HCT116 (cell line): ENCODE measurements at regions not wholly inside any gene's neighbourhood (a gene's known extent, or its start where the extent isn't known, plus 50 kb on each side); places are given as distances from the start of the nearest gene placed in this dataset.

Source experiments
- ATAC-seq: fragments of 200-7000 bp; cut with Tn5 transposase; 2 replicates; pipeline ENCODE4 v1.9.1; 2020; ENCODE audit warnings: mild to moderate bottlenecking, moderate library complexity
- BruUV-seq: library from RNA; stranded (reverse); fragments of 400-500 nt; replicated peaks from 2 replicates; lab custom pipeline; 2021; lab: Mats Ljungman, UMichigan
- CTCF ChIA-PET: fragments of 300-600 bp; sonication (Branson Sonifier 250); formaldehyde crosslinking; loops from one replicate; lab custom pipeline; 2021; ENCODE audit warnings: antibody characterized with exemption; lab: Charles Lee
- POLR2A ChIA-PET: fragments of 300-600, 350-600 bp; sonication (Branson Sonifier 250); formaldehyde crosslinking; loops from one replicate; lab custom pipeline; 2021; ENCODE audit warnings: antibody characterized with exemption; lab: Charles Lee
- RAD21 ChIA-PET, 2 experiments: fragments of 300-600 bp; sonication (Branson Sonifier 250); formaldehyde crosslinking; loops; one replicate each; lab custom pipeline; 2023; ENCODE audit warnings: low total read pairs in 2 of 2; ENCODE audit not compliant: uncharacterized antibody in 2 of 2, unreplicated experiment in 2 of 2, low non-redundant PET in 1 of 2; lab: Charles Lee
- DNase-seq: peaks from one replicate; pipeline ENCODE4 v3.0.0-alpha.2; 2010; ENCODE audit warnings: low read depth, low spot score
- H2AFZ ChIP-seq: fragments of 200-600 bp; shearing (Covaris generic), sonication (generic); 2 replicates; pipeline ENCODE4 v1.6.1; 2017; ENCODE audit warnings: low read depth, mixed run types, mixed read lengths, antibody characterized with exemption, low read length; ENCODE audit not compliant: poor library complexity, severe bottlenecking
- H3K27ac ChIP-seq: 2 replicates; pipeline ENCODE4 v1.5.1; 2012; ENCODE audit warnings: low read depth, low read length
- H3K27me3 ChIP-seq: fragments of 200-600 bp; sonication (generic); 2 replicates; pipeline ENCODE4 v1.6.1; 2016; ENCODE audit warnings: mixed run types, low read length, mixed read lengths; ENCODE audit not compliant: insufficient read depth
- H3K36me3 ChIP-seq, 2 experiments: fragments of 200-500 bp in 1 of 2; fragments of 200-600 bp in 1 of 2; sonication (Bioruptor generic) in 1 of 2; sonication (generic) in 1 of 2; 2 replicates each; pipeline versions ENCODE4 v1.5.1 to v1.6.1; 2014 to 2016; ENCODE audit warnings: low read length in 2 of 2, inconsistent platforms in 1 of 2, mixed read lengths in 1 of 2, mixed run types in 1 of 2; ENCODE audit not compliant: insufficient read depth in 2 of 2, control insufficient read depth in 1 of 2
- H3K4me1 ChIP-seq, 2 experiments: fragments of 200-600 bp in 1 of 2; sonication (generic) in 1 of 2; 2 replicates each; pipeline versions ENCODE4 v1.5.1 to v1.6.1; 2012 to 2017; ENCODE audit warnings: low read length in 2 of 2, inconsistent platforms in 1 of 2, mild to moderate bottlenecking in 1 of 2, mixed read lengths in 1 of 2, mixed run types in 1 of 2, moderate library complexity in 1 of 2; ENCODE audit not compliant: insufficient read depth in 2 of 2, control insufficient read depth in 1 of 2
- H3K4me2 ChIP-seq: fragments of 200-600 bp; sonication (generic); 2 replicates; pipeline ENCODE4 v1.6.1; 2017; ENCODE audit warnings: mixed run types, low read length, mixed read lengths
- H3K4me3 ChIP-seq, 2 experiments: fragments of 200-600 bp in 1 of 2; sonication (generic) in 1 of 2; replicated peaks in 1 of 2; 2 replicates each; pipeline ENCODE4 v1.5.1; 2011 to 2016; ENCODE audit warnings: low read length in 2 of 2, control low read depth in 1 of 2, low read depth in 1 of 2, mild to moderate bottlenecking in 1 of 2, mixed read lengths in 1 of 2, mixed run types in 1 of 2
- H3K79me2 ChIP-seq: fragments of 200-600 bp; sonication (generic); 2 replicates; pipeline ENCODE4 v1.6.1; 2017; ENCODE audit warnings: mild to moderate bottlenecking, mixed run types, low read length, moderate library complexity, mixed read lengths; ENCODE audit not compliant: insufficient read depth
- H3K9ac ChIP-seq: fragments of 200-600 bp; sonication (generic); 2 replicates; pipeline ENCODE4 v1.6.1; 2016; ENCODE audit warnings: low read length, mixed read lengths
- H3K9me2 ChIP-seq: fragments of 200-600 bp; sonication (generic), shearing (Covaris generic); 2 replicates; pipeline ENCODE4 v1.6.1; 2017; ENCODE audit warnings: mixed run types, mild to moderate bottlenecking, moderate library complexity; ENCODE audit not compliant: insufficient read depth
- H3K9me3 ChIP-seq, 2 experiments: fragments of 200-500 bp in 1 of 2; fragments of 200-600 bp in 1 of 2; sonication (Bioruptor generic) in 1 of 2; sonication (generic) in 1 of 2; 2 replicates each; pipeline ENCODE4 v1.6.1; 2014 to 2017; ENCODE audit warnings: low read length in 2 of 2, mixed read lengths in 2 of 2, inconsistent platforms in 1 of 2, low read depth in 1 of 2, mild to moderate bottlenecking in 1 of 2, mixed run types in 1 of 2, moderate library complexity in 1 of 2; ENCODE audit not compliant: control insufficient read depth in 1 of 2, insufficient read depth in 1 of 2
- H4K20me1 ChIP-seq: fragments of 200-600 bp; sonication (generic), shearing (Covaris generic); 2 replicates; pipeline ENCODE4 v1.6.1; 2017; ENCODE audit warnings: mixed run types, mild to moderate bottlenecking, moderate library complexity; ENCODE audit not compliant: insufficient read depth
- ELF1 ChIP-seq: IDR thresholded peaks from 2 replicates; pipeline ENCODE4 v1.6.1; 2012; ENCODE audit warnings: low read depth, borderline replicate concordance
- EZH2 ChIP-seq: fragments of 200-600 bp; sonication (generic); IDR thresholded peaks from 2 replicates; pipeline ENCODE4 v1.6.1; 2017; ENCODE audit warnings: antibody characterized with exemption, mixed run types
- JUND ChIP-seq: IDR thresholded peaks from 2 replicates; pipeline ENCODE4 v1.6.1; 2012
- POLR2A ChIP-seq: IDR thresholded peaks from 2 replicates; pipeline ENCODE4 v1.7.0; 2011; ENCODE audit warnings: borderline replicate concordance; ENCODE audit not compliant: insufficient read depth, insufficient read length; ENCODE audit errors: extremely low read depth
- RAD21 ChIP-seq: IDR thresholded peaks from 2 replicates; pipeline ENCODE4 v1.6.1; 2012; ENCODE audit warnings: low read depth, mild to moderate bottlenecking
- REST ChIP-seq: IDR thresholded peaks from 2 replicates; pipeline ENCODE4 v1.6.1; 2012; ENCODE audit warnings: low read depth
- ZNF274 ChIP-seq: fragments of 200-500 bp; sonication (Bioruptor generic); IDR thresholded peaks from 2 replicates; pipeline ENCODE4 v1.6.1; 2014; ENCODE audit warnings: mild to moderate bottlenecking, low read depth, low read length, inconsistent platforms
- intact Hi-C: fragments of 100-400 bp; cut with micrococcal nuclease; formaldehyde crosslinking; loops from 2 replicates; pipeline ENCODE4 v1.10.0; 2022

DNA sequence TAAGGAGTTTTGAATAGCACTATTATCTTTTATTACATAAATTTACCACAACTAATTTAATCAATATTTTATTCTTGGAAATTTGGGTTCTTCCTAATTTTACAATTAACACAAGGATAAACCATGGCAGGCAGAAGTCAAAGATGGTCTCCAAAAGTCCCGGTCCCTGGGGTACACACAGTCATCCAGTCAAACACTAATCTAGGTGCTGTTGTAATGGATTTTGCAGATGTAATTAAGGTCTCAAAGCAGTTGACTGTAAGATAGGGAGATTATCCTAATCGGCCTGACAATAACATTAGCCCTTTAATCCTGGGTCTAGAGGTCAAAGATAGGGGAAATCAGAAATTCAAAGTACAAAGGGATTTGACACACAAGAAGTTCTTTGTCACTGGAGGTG, 57.5 kb upstream of the HTR1A start:
- no TSS peak for BruUV-seq
- Histone ChIP-seq H3K36me3 (no peaks in the 10 kb centered on the region), H3K4me3 (no peak overlapping the region)
- RAD21 ChIA-PET: no interaction called here
- no peak for TF ChIP-seq REST
- TF ChIP-seq POLR2A: no peak
- TF ChIP-seq, all 23 proteins: peak for 0
- no peaks in the 10 kb centered on the region for H3K4me1 ChIP-seq
- ATAC-seq (no peak), DNase-seq (no peak)
- H3K9ac ChIP-seq: no peak overlapping the region
- H3K4me2 ChIP-seq: no peak overlapping the region
- H4K20me1 ChIP-seq: no peaks in the 10 kb centered on the region
- CTCF ChIA-PET: no interaction called here
- no peaks in the 10 kb centered on the region for H3K27me3 ChIP-seq
- intact Hi-C loops: no loop called here
- H3K9me2 ChIP-seq: no peaks in the 10 kb centered on the region
- POLR2A ChIA-PET: no interaction called here
- peaks cover 3 to 11% of the 10 kb centered on the region in 2 experiments; a peak in 2 of 4 replicates for H3K9me3 ChIP-seq
- no peaks in the 10 kb centered on the region for H3K79me2 ChIP-seq
- no peak overlapping the region for H2AFZ ChIP-seq
- no peak overlapping the region for H3K27ac ChIP-seq

DNA sequence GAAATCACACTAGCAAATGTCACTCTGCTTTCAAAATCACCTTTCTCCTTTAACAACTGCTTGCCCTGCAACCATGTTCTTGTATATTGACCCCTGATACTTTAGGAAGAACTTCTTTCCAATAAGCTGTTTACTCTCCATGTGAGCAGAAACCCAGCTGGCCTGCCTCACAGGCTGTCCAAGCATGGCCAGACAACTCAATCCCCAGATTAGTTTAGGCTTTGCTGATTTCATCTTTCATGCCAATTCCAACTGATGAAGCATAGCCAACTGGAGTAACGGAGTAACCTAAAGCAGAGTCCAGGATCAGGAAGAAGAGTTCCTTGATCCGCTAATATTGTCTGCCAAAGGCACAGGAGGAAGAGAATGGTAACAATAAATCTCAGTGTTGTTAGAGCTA, 56.7 kb upstream of the HTR1A start:
- no peaks in the 10 kb centered on the region for H3K27me3 ChIP-seq
- intact Hi-C loops: no loop called here
- CTCF ChIA-PET: no interaction called here

More for the DNA sequence above, 56.7 kb upstream of the HTR1A start:
- H3K36me3 ChIP-seq: no peaks in the 10 kb centered on the region
- no peak overlapping the region for H3K27ac ChIP-seq
- DNase-seq: no peak
- TF ChIP-seq ELF1 (no peak), JUND (no peak), POLR2A (no peak), ZNF274 (no peak), EZH2 (no peak), RAD21 (no peak)
- H3K4me2 ChIP-seq: no peak overlapping the region
- BruUV-seq: no TSS peak
- no peaks in the 10 kb centered on the region for H4K20me1 ChIP-seq
- H3K4me3 ChIP-seq: no peak overlapping the region
- H3K9me3 ChIP-seq: peaks cover 3 to 15% of the 10 kb centered on the region in 2 experiments; a peak in 2 of 4 replicates
- no peak overlapping the region for H3K9ac ChIP-seq
- no peak overlapping the region for H2AFZ ChIP-seq
- no peaks in the 10 kb centered on the region for H3K4me1 ChIP-seq
- ATAC-seq: no peak
- ChIA-PET POLR2A (no interaction called here), RAD21 (no interaction called here)
- H3K9me2 ChIP-seq: no peaks in the 10 kb centered on the region
- H3K79me2 ChIP-seq: no peaks in the 10 kb centered on the region
